AG10803 (cell line): ENCODE measurements at regions not wholly inside any gene's neighbourhood (a gene's known extent, or its start where the extent isn't known, plus 50 kb on each side); places are given as distances from the start of the nearest gene placed in this dataset.

ENCODE experiments used
- DNase-seq: peaks from one replicate; pipeline ENCODE4 v3.0.0; 2010; ENCODE audit warnings: low read depth
- H3K4me3 ChIP-seq: 2 replicates; pipeline ENCODE4 v1.5.1; 2011; ENCODE audit warnings: mild to moderate bottlenecking, low read length, control low read depth
- CTCF ChIP-seq: conservative IDR thresholded peaks from 2 replicates; pipeline ENCODE4 v1.5.1; 2011; ENCODE audit warnings: mild to moderate bottlenecking, low read length, control low read depth, inconsistent platforms

- no peak overlapping the region for H3K4me3 ChIP-seq
- TF ChIP-seq CTCF, result no peak
- DNase-seq, result no peak
These were observed 687.5 kb downstream of the SORCS3 start for GRCh38 chr10:105328503-105329133.
